Suprapubic skin (tissue), 3 donors: ENCODE measurements at regions not wholly inside any gene's neighbourhood (a gene's known extent, or its start where the extent isn't known, plus 50 kb on each side); places are given as distances from the start of the nearest gene placed in this dataset.

Experiments
- EP300 ChIP-seq: sonication (generic); formaldehyde crosslinking; IDR thresholded peaks from one replicate; pipeline ENCODE4 v1.6.1; 2017; ENCODE audit warnings: antibody characterized with exemption
- POLR2A ChIP-seq, 2 donors: fragments of 450-650 bp; IDR thresholded peaks; one replicate each; pipeline ENCODE4 v1.6.1; 2017; ENCODE audit warnings: antibody characterized with exemption in 2 of 2, mild to moderate bottlenecking in 2 of 2, moderate library complexity in 2 of 2
- TF ChIP-seq, protein P1 (sequence below), 2 donors: fragments of 200-600 bp in 1 of 2; fragments of 450-650 bp in 1 of 2; sonication (generic) in 1 of 2; IDR thresholded peaks; one replicate each; pipeline ENCODE4 v1.5.1; 2016 to 2019; ENCODE audit warnings: antibody characterized with exemption in 2 of 2, mild to moderate bottlenecking in 1 of 2, moderate library complexity in 1 of 2

DNA sequence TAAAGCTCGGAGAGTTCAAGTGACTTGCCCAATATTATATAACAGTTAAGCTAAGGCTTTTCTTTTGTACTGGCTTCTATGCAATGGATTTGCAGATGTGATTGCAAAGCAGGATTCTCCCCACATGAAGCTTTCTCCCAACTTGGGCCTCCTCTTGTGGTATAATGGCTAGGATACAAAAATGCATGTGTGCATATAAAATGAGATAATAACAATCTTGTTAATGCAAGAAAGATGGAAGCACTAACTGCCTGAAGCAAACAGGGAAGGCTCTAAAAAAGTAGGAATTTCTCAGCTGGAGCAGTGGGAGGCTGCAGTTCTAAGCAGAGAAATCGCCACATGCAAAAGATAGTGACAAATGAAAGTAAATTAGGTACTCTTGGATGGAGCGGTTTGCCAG is 444.2 kb upstream of the RIOK2 start:
- TF ChIP-seq, protein P1, sequence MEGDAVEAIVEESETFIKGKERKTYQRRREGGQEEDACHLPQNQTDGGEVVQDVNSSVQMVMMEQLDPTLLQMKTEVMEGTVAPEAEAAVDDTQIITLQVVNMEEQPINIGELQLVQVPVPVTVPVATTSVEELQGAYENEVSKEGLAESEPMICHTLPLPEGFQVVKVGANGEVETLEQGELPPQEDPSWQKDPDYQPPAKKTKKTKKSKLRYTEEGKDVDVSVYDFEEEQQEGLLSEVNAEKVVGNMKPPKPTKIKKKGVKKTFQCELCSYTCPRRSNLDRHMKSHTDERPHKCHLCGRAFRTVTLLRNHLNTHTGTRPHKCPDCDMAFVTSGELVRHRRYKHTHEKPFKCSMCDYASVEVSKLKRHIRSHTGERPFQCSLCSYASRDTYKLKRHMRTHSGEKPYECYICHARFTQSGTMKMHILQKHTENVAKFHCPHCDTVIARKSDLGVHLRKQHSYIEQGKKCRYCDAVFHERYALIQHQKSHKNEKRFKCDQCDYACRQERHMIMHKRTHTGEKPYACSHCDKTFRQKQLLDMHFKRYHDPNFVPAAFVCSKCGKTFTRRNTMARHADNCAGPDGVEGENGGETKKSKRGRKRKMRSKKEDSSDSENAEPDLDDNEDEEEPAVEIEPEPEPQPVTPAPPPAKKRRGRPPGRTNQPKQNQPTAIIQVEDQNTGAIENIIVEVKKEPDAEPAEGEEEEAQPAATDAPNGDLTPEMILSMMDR (IDR thresholded peaks at IDR 0.05): no peak
- TF ChIP-seq POLR2A (IDR thresholded peaks at IDR 0.05) (no peak), EP300 (no peak)
